ENCODE measurements at regions not wholly inside any gene's neighbourhood (a gene's known extent, or its start where the extent isn't known, plus 50 kb on each side); places are given as distances from the start of the nearest gene placed in this dataset.
"Not testable (repeated sequence)": the region's sequence is repeated elsewhere in the genome, so short reads cannot be mapped to it uniquely, and the experiment has no call there.

- H3K4me3 Mint-ChIP-seq = no peak overlapping the region
- ATAC-seq (ENCODE audit: low read depth) (no peak), DNase-seq (ENCODE audit: low spot score in 2 of 2) (no peak)
- H3K27ac Mint-ChIP-seq = no peak overlapping the region
- peaks cover 2% of the 10 kb centered on the region for H3K9me3 Mint-ChIP-seq
- H3K36me3 Mint-ChIP-seq = no peaks in the 10 kb centered on the region
- H3K27me3 Mint-ChIP-seq = no peaks in the 10 kb centered on the region
- no peaks in the 10 kb centered on the region for H3K4me1 Mint-ChIP-seq
Measured at GRCh38 chr5:99617335-99617734, 688.5 kb upstream of the CHD1 start.

- no peak for ATAC-seq (ENCODE audit: low read depth)
- Mint-ChIP-seq H3K27ac (no peak overlapping the region), H3K27me3 (no peaks in the 10 kb centered on the region), H3K9me3 (peaks cover 2% of the 10 kb centered on the region), H3K4me1 (no peaks in the 10 kb centered on the region), H3K36me3 (no peaks in the 10 kb centered on the region), H3K4me3 (no peak overlapping the region)
- DNase-seq (ENCODE audit: low spot score in 2 of 2) = no peak
Measured at GRCh38 chr5:99614888-99615287, 686.1 kb upstream of the CHD1 start.

DNA sequence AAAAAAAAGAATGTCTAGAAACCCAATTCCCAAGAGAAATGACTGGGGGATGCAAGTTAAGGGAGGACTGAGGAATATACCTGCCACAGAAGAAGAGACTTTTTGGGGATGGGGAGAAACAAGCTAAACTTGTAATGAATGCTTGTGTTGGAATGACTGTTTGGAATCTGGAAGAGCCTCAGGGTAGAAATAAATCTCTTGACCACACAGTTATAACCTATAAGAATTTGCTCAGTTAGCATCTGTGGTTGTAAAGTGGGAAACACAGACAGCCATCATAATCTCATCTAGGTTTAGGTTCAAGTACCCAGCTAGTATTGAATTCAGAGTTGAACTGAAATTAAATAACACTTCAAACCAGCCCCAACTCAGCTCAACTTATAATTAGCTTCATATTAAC, 678.3 kb upstream of the CHD1 start:
- Mint-ChIP-seq H3K4me3 (no peak overlapping the region), H3K27ac (no peak overlapping the region), H3K4me1 (no peaks in the 10 kb centered on the region), H3K36me3 (no peaks in the 10 kb centered on the region), H3K27me3 (no peaks in the 10 kb centered on the region), H3K9me3 (no peaks in the 10 kb centered on the region)
- DNase-seq (ENCODE audit: low spot score in 2 of 2) (no peak), ATAC-seq (ENCODE audit: low read depth) (no peak)

DNA sequence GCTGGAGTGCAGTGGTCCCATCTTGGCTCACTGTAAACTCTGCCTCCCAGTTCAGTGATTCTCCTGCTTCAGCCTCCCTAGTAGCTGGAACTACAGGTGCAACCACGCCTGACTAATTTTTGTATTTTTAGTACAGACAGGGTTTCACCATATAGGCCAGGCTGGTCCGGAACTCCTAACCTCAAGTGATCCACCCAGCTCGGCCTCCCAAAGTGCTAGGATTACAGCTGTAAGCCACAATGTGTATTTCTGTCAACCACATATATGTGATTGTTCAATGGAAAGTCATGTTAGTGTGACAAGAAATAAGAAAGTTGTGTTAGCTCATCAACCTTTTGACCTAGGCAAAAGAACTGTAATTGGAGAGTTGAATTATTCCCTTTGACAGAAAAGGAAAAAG, 677.1 kb upstream of the CHD1 start:
- DNase-seq (ENCODE audit: low spot score in 2 of 2) (no peak), ATAC-seq (ENCODE audit: low read depth) (no peak)
- H3K36me3 Mint-ChIP-seq = no peaks in the 10 kb centered on the region
- H3K9me3 Mint-ChIP-seq = no peaks in the 10 kb centered on the region
- no peaks in the 10 kb centered on the region for H3K27me3 Mint-ChIP-seq
- H3K27ac Mint-ChIP-seq = no peak overlapping the region
- no peaks in the 10 kb centered on the region for H3K4me1 Mint-ChIP-seq
- no peak overlapping the region for H3K4me3 Mint-ChIP-seq

DNA sequence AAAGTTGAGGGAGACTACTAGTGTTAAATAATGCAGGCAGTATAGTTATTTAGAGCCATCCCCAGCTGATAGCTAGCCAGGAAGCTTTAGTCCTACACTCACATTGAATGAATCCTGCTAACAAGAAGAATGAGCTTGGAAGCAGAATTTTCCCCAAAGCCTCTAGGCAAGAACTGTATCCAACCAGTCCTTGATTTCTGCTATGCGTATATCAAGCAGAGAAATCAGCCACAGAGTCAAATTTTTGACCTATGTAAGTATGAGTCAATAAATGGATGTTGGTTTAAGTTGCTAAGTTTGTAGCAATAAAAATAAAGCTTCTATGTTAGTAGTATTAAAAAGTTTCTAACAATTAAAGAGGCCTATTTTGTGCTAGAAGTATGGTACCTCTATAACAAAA, 672.1 kb upstream of the CHD1 start:
- Mint-ChIP-seq H3K4me1 (no peaks in the 10 kb centered on the region), H3K27me3 (no peaks in the 10 kb centered on the region), H3K9me3 (peaks cover 1% of the 10 kb centered on the region), H3K4me3 (no peak overlapping the region), H3K27ac (no peak overlapping the region), H3K36me3 (no peaks in the 10 kb centered on the region)
- ATAC-seq (ENCODE audit: low read depth) (no peak), DNase-seq (ENCODE audit: low spot score in 2 of 2) (no peak)

- Mint-ChIP-seq H3K4me3 (no peak overlapping the region), H3K27ac (no peak overlapping the region), H3K4me1 (no peaks in the 10 kb centered on the region), H3K36me3 (no peaks in the 10 kb centered on the region), H3K9me3 (peaks cover 3% of the 10 kb centered on the region), H3K27me3 (no peaks in the 10 kb centered on the region)
- DNase-seq (ENCODE audit: low spot score in 2 of 2) = no peak
- no peak for ATAC-seq (ENCODE audit: low read depth)
Measured at GRCh38 chr5:99590806-99591205, 662.0 kb upstream of the CHD1 start.

DNA sequence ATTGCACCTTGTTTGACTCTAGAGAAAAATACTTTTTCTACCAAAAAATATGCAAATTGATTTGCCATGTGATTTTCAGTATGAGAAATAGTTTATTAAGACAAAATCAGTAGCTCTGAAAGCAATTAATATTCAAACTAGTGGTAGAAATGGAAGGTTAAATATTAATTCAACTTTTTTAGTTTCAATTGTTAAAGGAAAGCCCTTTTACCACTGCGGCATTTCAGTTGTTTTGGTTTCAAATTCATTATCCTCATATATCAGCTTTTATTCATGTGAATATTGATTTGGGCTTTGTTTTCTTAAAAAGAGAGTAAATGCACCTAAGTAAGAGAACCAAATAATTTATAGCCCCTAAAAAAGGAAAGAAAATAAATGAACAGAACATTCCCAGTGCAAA, 660.6 kb upstream of the CHD1 start:
- Mint-ChIP-seq H3K27ac (no peak overlapping the region), H3K9me3 (peaks cover 3% of the 10 kb centered on the region), H3K4me3 (no peak overlapping the region), H3K4me1 (no peaks in the 10 kb centered on the region), H3K27me3 (no peaks in the 10 kb centered on the region), H3K36me3 (no peaks in the 10 kb centered on the region)
- ATAC-seq (ENCODE audit: low read depth) (no peak), DNase-seq (ENCODE audit: low spot score in 2 of 2) (no peak)

DNA sequence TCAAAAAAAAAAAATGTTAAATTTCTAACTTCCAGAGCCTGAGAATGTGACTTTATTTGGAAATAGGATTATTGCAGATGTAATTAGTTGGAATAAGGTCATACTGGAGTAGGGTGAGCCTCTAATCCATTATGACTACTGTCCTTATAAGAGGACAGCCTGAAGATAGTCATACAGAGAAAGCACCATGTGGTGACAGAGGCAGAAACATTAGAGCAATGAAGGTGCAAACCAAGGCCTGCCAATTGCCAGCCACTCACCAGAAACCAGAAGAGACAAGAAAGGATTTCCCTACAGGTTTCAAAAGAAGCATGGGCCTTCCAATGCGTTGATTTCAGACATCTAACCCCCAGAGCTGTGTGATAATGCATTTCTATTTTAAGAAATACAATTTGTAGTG, 659.2 kb upstream of the CHD1 start:
- Mint-ChIP-seq H3K27ac (no peak overlapping the region), H3K36me3 (no peaks in the 10 kb centered on the region)
- no peak for ATAC-seq (ENCODE audit: low read depth)

DNA sequence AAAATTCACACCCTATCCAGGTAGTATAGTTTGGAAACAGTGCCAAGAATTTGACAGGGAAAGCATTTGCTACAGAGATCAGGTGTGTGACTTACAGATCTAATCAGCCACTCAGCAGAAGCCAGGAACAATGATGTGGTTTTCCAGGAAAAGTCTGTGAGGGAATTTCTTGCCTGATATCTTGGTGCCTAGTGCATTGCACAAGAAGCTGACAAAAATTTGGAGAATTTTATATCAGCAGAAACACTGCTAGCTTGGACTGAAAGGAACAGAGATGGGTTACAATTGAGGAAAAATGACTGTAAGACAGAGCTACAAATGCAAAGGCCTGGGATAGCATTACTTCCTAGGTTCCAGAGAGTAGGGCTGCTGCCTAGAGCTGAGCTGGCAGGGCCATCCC, 658.1 kb upstream of the CHD1 start:
- Mint-ChIP-seq H3K4me3 (no peak overlapping the region), H3K27ac (no peak overlapping the region), H3K27me3 (no peaks in the 10 kb centered on the region), H3K9me3 (peaks cover 3% of the 10 kb centered on the region), H3K36me3 (no peaks in the 10 kb centered on the region), H3K4me1 (no peaks in the 10 kb centered on the region)
- DNase-seq (ENCODE audit: low spot score in 2 of 2) (no peak), ATAC-seq (ENCODE audit: low read depth) (no peak)

More for the DNA sequence above, 659.2 kb upstream of the CHD1 start:
- no peak for DNase-seq (ENCODE audit: low spot score in 2 of 2)
- H3K27me3 Mint-ChIP-seq = no peaks in the 10 kb centered on the region
- H3K4me3 Mint-ChIP-seq = no peak overlapping the region
- peaks cover 3% of the 10 kb centered on the region for H3K9me3 Mint-ChIP-seq
- no peaks in the 10 kb centered on the region for H3K4me1 Mint-ChIP-seq

- not testable (repeated sequence) for H3K9me3 Mint-ChIP-seq; H3K4me3 Mint-ChIP-seq; ATAC-seq (ENCODE audit: low read depth); DNase-seq (ENCODE audit: low spot score in 2 of 2); H3K27me3 Mint-ChIP-seq; H3K36me3 Mint-ChIP-seq; H3K4me1 Mint-ChIP-seq; H3K27ac Mint-ChIP-seq
Measured at GRCh38 chr5:99581204-99581603, 652.4 kb upstream of the CHD1 start.

- not testable (repeated sequence) for H3K27me3 Mint-ChIP-seq; H3K4me3 Mint-ChIP-seq; H3K9me3 Mint-ChIP-seq; H3K36me3 Mint-ChIP-seq; ATAC-seq (ENCODE audit: low read depth); H3K27ac Mint-ChIP-seq; DNase-seq (ENCODE audit: low spot score in 2 of 2); H3K4me1 Mint-ChIP-seq
Measured at GRCh38 chr5:99562937-99563627, 634.3 kb upstream of the CHD1 start.

- DNase-seq (ENCODE audit: low spot score in 2 of 2) = no peak
- Mint-ChIP-seq H3K36me3 (no peaks in the 10 kb centered on the region), H3K4me1 (no peaks in the 10 kb centered on the region), H3K27ac (no peak overlapping the region), H3K4me3 (no peak overlapping the region), H3K9me3 (no peaks in the 10 kb centered on the region), H3K27me3 (no peaks in the 10 kb centered on the region)
- ATAC-seq (ENCODE audit: low read depth) = no peak
Measured at GRCh38 chr5:99553211-99553810, 624.5 kb upstream of the CHD1 start.

- Mint-ChIP-seq H3K4me3 (no peak overlapping the region), H3K27ac (no peak overlapping the region), H3K9me3 (no peaks in the 10 kb centered on the region), H3K27me3 (no peaks in the 10 kb centered on the region), H3K4me1 (no peaks in the 10 kb centered on the region), H3K36me3 (no peaks in the 10 kb centered on the region)
- DNase-seq (ENCODE audit: low spot score in 2 of 2) (no peak), ATAC-seq (ENCODE audit: low read depth) (no peak)
Measured at GRCh38 chr5:99544356-99544755, 615.5 kb upstream of the CHD1 start.

DNA sequence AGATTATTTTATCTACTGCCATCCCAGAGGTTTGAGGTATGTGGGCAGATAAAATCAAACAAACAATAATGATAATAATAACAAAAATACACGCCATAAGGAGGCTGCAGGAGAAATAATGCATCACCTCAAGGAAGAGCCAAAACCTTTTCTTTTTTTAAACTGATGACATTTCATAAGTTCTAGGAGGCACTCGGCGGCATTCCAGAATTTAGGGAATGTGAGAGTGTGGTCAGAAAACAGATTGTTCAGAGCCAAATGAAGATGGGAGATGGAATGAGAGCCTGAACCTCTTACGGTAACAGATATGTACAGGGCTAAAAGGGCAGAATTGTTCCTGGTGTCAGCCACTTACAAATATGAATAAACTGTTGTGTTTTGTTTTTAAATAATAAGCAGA, 615.0 kb upstream of the CHD1 start:
- ATAC-seq (ENCODE audit: low read depth) (no peak), DNase-seq (ENCODE audit: low spot score in 2 of 2) (no peak)
- Mint-ChIP-seq H3K36me3 (no peaks in the 10 kb centered on the region), H3K4me3 (no peak overlapping the region), H3K27me3 (no peaks in the 10 kb centered on the region), H3K4me1 (no peaks in the 10 kb centered on the region), H3K9me3 (no peaks in the 10 kb centered on the region), H3K27ac (no peak overlapping the region)

GRCh38 chr5:99534241-99534640, 605.4 kb upstream of the CHD1 start:
- ATAC-seq (ENCODE audit: low read depth); H3K4me1 Mint-ChIP-seq; H3K27ac Mint-ChIP-seq; DNase-seq (ENCODE audit: low spot score in 2 of 2); H3K27me3 Mint-ChIP-seq; H3K4me3 Mint-ChIP-seq; H3K36me3 Mint-ChIP-seq; H3K9me3 Mint-ChIP-seq: not testable (repeated sequence)

Data from memory B cell (primary cell).